GM13977 (cell line): ENCODE measurements at regions not wholly inside any gene's neighbourhood (a gene's known extent, or its start where the extent isn't known, plus 50 kb on each side); places are given as distances from the start of the nearest gene placed in this dataset.
"Not testable (repeated sequence)": the region's sequence is repeated elsewhere in the genome, so short reads cannot be mapped to it uniquely, and the experiment has no call there.

Experiments
- DNase-seq: peaks from one replicate; pipeline ENCODE4 v3.0.0; 2012; ENCODE audit warnings: low spot score
- CTCF ChIP-seq: IDR thresholded peaks from 2 replicates; pipeline ENCODE4 v1.5.1; 2012; ENCODE audit warnings: mild to moderate bottlenecking, control low read depth; ENCODE audit not compliant: insufficient read depth; ENCODE audit errors: extremely low read depth, missing control alignments
- in situ Hi-C: fragments of 300-500 bp; cut with MboI; formaldehyde crosslinking; loops from one replicate; pipeline ENCODE4 v1.12.0; 2022; ENCODE audit warnings: low sequenced_read_pairs, low pct_unique_long_range_greater_than_20kb, mixed read lengths, inconsistent platforms; ENCODE audit not compliant: unreplicated experiment

- in situ Hi-C loops: no loop called here
- no peak for TF ChIP-seq CTCF
- DNase-seq: no peak
Observed at GRCh38 chr14:57150449-57150848, 118.3 kb downstream of the EXOC5 start.

- TF ChIP-seq CTCF: no peak
- DNase-seq: no peak
- in situ Hi-C loops: no loop called here
Observed at GRCh38 chr14:57139173-57139572, 129.5 kb downstream of the EXOC5 start.

- TF ChIP-seq CTCF: no peak
- no peak for DNase-seq
Observed at GRCh38 chr14:57136669-57137328, 131.9 kb downstream of the EXOC5 start.

DNA sequence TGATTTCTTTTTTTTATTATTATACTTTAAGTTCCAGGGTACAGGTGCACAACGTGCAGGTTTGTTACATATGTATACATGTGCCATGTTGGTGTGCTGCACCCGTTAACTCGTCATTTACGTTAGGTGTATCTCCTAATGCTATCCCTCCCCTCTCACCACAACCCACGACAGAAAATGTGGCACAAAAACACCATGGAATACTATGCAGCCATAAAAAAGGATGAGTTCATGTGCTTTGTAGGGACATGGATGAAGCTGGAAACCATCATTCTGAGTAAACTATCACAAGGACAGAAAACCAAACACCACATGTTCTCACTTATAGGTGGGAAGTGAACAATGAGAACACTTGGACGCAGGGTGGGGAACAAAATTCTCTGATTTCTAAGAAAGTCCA, 140.9 kb downstream of the EXOC5 start:
- in situ Hi-C loops, DNase-seq: not testable (repeated sequence)

More at GRCh38 chr14:57136669-57137328, 131.9 kb downstream of the EXOC5 start:
- in situ Hi-C loops: no loop called here

DNA sequence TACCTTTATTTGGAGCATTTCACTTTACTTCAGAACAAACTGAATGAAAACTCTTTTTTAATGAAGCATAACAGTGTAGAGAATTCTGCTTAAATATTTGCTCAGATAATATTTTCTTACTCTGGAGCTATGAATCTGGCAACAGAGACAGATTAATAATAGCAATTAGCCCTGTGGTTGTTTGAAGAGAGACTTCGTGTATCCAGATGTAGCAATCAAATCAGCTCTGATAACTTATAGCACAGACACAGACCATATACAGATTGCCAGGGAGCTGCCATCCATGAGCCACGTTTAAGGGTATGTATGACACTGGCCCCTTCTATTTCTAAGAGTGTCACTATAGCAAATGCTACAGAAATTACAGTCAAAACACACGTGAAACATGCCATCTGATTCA, 146.6 kb downstream of the EXOC5 start:
- in situ Hi-C loops: no loop called here
- no peak for TF ChIP-seq CTCF
- DNase-seq: no peak

DNA sequence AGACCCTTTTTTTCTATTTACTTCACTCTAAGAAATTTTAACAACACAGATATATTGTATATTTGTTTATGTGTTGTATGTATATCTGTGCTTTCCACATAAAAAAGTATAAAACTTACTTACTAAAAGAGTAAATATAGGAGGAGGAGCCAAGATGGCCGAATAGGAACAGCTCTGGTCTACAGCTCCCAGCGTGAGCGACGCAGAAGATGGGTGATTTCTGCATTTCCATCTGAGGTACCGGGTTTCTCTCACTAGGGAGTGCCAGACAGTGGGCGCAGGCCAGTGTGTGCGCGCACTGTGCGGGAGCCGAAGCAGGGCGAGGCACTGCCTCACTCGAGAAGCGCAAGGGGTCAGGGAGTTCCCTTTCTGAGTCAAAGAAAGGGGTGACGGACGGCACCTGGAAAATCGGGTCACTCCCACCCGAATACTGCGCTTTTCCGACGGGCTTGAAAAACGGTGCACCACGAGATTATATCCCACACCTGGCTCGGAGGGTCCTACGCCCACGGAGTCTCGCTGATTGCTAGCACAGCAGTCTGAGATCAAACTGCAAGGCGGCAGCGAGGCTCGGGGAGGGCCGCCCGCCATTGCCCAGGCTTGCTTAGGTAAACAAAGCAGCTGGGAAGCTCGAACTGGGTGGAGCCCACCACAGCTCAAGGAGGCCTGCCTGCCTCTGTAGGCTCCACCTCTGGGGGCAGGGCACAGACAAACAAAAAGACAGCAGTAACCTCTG, 156.5 kb downstream of the EXOC5 start:
- in situ Hi-C loops, DNase-seq: not testable (repeated sequence)

- in situ Hi-C loops, DNase-seq: not testable (repeated sequence)
Observed at GRCh38 chr14:57110411-57110810, 158.3 kb downstream of the EXOC5 start.

DNA sequence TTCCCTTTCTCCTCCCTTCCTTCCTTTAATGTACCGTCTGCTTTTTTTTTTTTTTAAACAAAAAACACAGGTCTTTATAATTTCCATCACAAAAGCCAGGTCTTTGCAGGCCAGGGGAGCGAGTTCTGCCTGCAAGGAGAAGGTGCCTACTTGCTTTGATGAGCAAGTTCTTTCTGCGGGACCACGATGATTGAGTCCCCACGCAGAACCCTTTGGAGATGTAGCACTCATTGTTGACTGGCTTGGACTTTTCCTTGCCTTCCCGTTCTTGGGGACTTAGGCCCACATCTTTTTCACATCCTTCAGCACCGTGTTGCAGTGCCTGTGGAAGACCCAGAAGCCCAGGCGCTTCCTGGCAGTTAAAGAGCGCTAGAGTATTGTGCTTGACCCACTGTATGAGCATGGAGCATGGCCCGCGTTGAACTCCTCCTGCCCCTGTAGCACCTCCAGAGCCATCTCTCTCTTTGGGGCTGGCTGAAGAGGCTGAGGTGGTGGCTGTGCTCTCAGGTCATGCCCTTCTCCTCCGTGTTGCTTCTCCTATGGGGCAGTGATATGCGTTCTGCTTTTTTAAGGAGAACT, 177.6 kb downstream of the EXOC5 start:
- no peak for TF ChIP-seq CTCF
- in situ Hi-C loops: no loop called here

More for the DNA sequence above, 177.6 kb downstream of the EXOC5 start:
- DNase-seq: no peak
